ENCODE measurements at regions not wholly inside any gene's neighbourhood (a gene's known extent, or its start where the extent isn't known, plus 50 kb on each side); places are given as distances from the start of the nearest gene placed in this dataset.

DNA sequence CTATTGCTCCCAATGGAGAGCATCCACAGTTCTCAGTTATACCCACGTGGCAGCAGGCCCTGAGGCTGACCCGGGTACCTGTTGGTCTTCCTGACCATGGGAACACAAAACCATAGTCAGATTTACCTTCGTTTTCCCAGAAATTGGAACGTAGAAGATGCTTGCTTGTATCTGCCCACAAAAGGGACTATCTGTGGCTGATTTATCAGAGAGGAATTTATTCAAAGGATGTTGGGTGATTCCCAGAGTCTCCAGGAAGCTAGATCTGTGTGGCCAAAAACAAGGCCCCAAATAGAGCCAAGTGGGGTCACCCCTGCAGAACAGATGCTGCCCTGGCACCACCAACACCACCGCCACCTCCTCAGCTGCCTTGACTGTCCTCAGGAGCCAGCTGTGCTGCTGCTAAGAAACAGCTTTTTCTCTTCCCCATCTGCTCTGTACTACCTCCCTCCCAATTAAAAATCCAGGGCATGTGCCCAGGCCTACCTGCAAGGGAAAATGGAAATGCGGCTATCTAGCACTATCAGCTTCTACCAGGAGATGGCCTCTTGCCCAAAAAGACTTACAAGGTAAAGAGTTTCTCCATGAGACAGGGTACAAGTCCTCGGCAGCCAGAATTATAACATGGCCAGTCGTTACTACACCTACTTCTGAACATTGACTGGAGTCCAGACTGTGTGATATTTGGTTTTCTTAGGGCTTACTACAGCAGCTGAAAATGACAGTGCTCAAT lies 128.6 kb upstream of the PLEKHG7 start:
- Histone ChIP-seq H3K9me3 (ENCODE audit: low read depth, low read length, poor library complexity, severe bottlenecking) (no peaks in the 10 kb centered on the region), H3K27ac (ENCODE audit: low read depth, low read length, poor library complexity, severe bottlenecking) (no peak overlapping the region), H3K4me3 (ENCODE audit: low read depth, low read length, poor library complexity, severe bottlenecking) (no peak overlapping the region), H3K4me1 (ENCODE audit: insufficient read depth, low read length, poor library complexity, severe bottlenecking) (no peaks in the 10 kb centered on the region), H3K36me3 (ENCODE audit: insufficient read depth, low read length, poor library complexity, severe bottlenecking) (no peaks in the 10 kb centered on the region), H3K27me3 (replicated peaks; ENCODE audit: insufficient read depth, low read depth, low read length, poor library complexity) (no peaks in the 10 kb centered on the region)
- TF ChIP-seq EZH2 (IDR thresholded peaks at IDR 0.05; ENCODE audit: borderline replicate concordance, low read depth, low read length, poor library complexity, severe bottlenecking), result no peak
- TF ChIP-seq, protein P1, sequence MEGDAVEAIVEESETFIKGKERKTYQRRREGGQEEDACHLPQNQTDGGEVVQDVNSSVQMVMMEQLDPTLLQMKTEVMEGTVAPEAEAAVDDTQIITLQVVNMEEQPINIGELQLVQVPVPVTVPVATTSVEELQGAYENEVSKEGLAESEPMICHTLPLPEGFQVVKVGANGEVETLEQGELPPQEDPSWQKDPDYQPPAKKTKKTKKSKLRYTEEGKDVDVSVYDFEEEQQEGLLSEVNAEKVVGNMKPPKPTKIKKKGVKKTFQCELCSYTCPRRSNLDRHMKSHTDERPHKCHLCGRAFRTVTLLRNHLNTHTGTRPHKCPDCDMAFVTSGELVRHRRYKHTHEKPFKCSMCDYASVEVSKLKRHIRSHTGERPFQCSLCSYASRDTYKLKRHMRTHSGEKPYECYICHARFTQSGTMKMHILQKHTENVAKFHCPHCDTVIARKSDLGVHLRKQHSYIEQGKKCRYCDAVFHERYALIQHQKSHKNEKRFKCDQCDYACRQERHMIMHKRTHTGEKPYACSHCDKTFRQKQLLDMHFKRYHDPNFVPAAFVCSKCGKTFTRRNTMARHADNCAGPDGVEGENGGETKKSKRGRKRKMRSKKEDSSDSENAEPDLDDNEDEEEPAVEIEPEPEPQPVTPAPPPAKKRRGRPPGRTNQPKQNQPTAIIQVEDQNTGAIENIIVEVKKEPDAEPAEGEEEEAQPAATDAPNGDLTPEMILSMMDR (conservative IDR thresholded peaks at IDR 0.05; ENCODE audit: low read depth, low read length), result peak; percentile 33; the same call in 1 of the 2 replicates
- BruUV-seq (replicated peaks), result no TSS peak
- peak; percentile 7 for DNase-seq (ENCODE audit: low spot score)
- ChIA-PET POLR2A (ENCODE audit: low non-redundant PET) (no interaction called here), CTCF (no interaction called here)
- intact Hi-C loops (cut with micrococcal nuclease; ENCODE audit: unreplicated experiment), result loop anchor here (5.0 kb wide), 2 partner anchors 78 to 997 kb away; no protein-coding TSS in a partner anchor

- H3K9me3 ChIP-seq (ENCODE audit: low read depth, low read length, poor library complexity, severe bottlenecking), result no peaks in the 10 kb centered on the region
- ChIA-PET CTCF (no interaction called here), POLR2A (ENCODE audit: low non-redundant PET) (no interaction called here)
Observed at GRCh38 chr12:92573104-92573503, 129.7 kb upstream of the PLEKHG7 start.

DNA sequence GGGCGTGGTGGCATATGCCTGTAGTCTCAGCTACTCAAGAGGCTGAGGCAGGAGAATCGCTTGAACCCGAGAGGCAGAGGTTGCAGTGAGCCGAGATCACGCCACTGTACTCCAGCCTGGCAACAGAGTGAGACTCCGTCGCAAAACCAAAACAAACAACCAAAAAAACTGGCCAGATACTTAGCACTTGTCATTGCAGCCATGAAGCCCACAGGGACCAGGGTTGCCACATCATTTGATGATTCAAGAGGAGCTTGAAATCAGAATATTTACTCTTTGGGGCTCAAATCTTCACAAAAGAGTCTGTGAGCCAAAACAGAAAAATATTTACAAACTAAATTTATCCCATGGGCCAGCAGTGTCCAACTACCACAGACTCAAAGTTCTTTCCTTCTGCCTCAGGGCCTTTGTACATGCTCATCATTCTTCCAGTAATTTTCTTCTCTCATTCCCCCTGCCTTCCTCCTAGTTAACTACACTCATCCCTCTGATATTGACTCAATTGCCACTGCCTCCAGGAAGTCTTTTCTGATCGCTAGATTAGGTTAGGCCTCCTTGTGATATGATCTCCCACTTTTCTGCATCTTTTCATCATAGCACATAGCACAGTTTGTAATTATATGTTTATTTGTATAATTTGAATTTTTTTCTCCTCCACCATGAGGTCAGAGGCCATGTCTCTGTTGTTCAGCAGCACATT lies 130.8 kb upstream of the PLEKHG7 start:
- ChIA-PET CTCF (no interaction called here), POLR2A (ENCODE audit: low non-redundant PET) (no interaction called here)
- no TSS peak for BruUV-seq (replicated peaks)
- no peak for DNase-seq (ENCODE audit: low spot score)
- Histone ChIP-seq H3K9me3 (ENCODE audit: low read depth, low read length, poor library complexity, severe bottlenecking) (no peaks in the 10 kb centered on the region), H3K27me3 (replicated peaks; ENCODE audit: insufficient read depth, low read depth, low read length, poor library complexity) (no peaks in the 10 kb centered on the region), H3K36me3 (ENCODE audit: insufficient read depth, low read length, poor library complexity, severe bottlenecking) (no peaks in the 10 kb centered on the region), H3K4me3 (ENCODE audit: low read depth, low read length, poor library complexity, severe bottlenecking) (no peak overlapping the region), H3K27ac (ENCODE audit: low read depth, low read length, poor library complexity, severe bottlenecking) (no peak overlapping the region), H3K4me1 (ENCODE audit: insufficient read depth, low read length, poor library complexity, severe bottlenecking) (no peaks in the 10 kb centered on the region)
- no peak for TF ChIP-seq EZH2 (IDR thresholded peaks at IDR 0.05; ENCODE audit: borderline replicate concordance, low read depth, low read length, poor library complexity, severe bottlenecking)
- TF ChIP-seq, protein P1 (conservative IDR thresholded peaks at IDR 0.05; ENCODE audit: low read depth, low read length), result no peak
- intact Hi-C loops (cut with micrococcal nuclease; ENCODE audit: unreplicated experiment), result loop anchor here (2.0 to 5.0 kb wide), 4 partner anchors 80 to 995 kb away; no protein-coding TSS in a partner anchor

More at GRCh38 chr12:92573104-92573503, 129.7 kb upstream of the PLEKHG7 start:
- H3K27ac ChIP-seq (ENCODE audit: low read depth, low read length, poor library complexity, severe bottlenecking), result no peak overlapping the region
- no peaks in the 10 kb centered on the region for H3K4me1 ChIP-seq (ENCODE audit: insufficient read depth, low read length, poor library complexity, severe bottlenecking)
- no TSS peak for BruUV-seq (replicated peaks)
- TF ChIP-seq, protein P1 (conservative IDR thresholded peaks at IDR 0.05; ENCODE audit: low read depth, low read length), result no peak
- no peak for TF ChIP-seq EZH2 (IDR thresholded peaks at IDR 0.05; ENCODE audit: borderline replicate concordance, low read depth, low read length, poor library complexity, severe bottlenecking)
- no peaks in the 10 kb centered on the region for H3K36me3 ChIP-seq (ENCODE audit: insufficient read depth, low read length, poor library complexity, severe bottlenecking)
- DNase-seq (ENCODE audit: low spot score), result no peak
- H3K4me3 ChIP-seq (ENCODE audit: low read depth, low read length, poor library complexity, severe bottlenecking), result no peak overlapping the region
- intact Hi-C loops (cut with micrococcal nuclease; ENCODE audit: unreplicated experiment), result loop anchor here (5.0 kb wide), 2 partner anchors 79 to 996 kb away; no protein-coding TSS in a partner anchor
- H3K27me3 ChIP-seq (replicated peaks; ENCODE audit: insufficient read depth, low read depth, low read length, poor library complexity), result no peaks in the 10 kb centered on the region

Measured in A673 (cell line).